ENCODE measurements at regions not wholly inside any gene's neighbourhood (a gene's known extent, or its start where the extent isn't known, plus 50 kb on each side); places are given as distances from the start of the nearest gene placed in this dataset.

DNA sequence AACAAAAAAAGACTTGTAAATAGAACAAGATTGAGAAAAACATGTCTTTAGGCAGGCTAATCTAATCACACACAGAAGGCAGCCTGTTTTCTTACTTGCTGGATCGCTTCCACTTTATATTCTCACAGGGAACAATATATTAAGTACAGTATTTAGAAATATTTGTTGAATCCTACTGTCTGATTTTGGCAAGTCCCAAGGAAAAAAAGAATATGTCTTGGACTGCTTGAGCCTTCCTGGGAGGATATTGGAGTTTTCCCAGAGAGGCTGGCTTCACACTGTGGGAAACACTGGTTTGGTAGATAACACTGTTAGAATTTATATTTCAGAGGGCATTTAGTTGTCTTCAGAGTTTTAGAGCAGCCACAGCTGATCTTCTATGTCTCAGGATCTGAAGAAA, 229.7 kb downstream of the PRL start:
- TF ChIP-seq MAFK (IDR thresholded peaks at IDR 0.05; ENCODE audit: partially characterized antibody) (no peak), POLR2A (IDR thresholded peaks at IDR 0.05; ENCODE audit: low read length) (no peak), SMC3 (IDR thresholded peaks at IDR 0.05) (no peak)

Measured in A549 (cell line).